GM12864 (cell line): ENCODE measurements at regions not wholly inside any gene's neighbourhood (a gene's known extent, or its start where the extent isn't known, plus 50 kb on each side); places are given as distances from the start of the nearest gene placed in this dataset.
A peak's percentile ranks its signal among the peaks of the same experiment; 100 is the strongest.

Source experiments
- DNase-seq: peaks from one replicate; pipeline ENCODE4 v3.0.0-alpha.2; 2011; ENCODE audit warnings: low read depth
- H3K4me3 ChIP-seq: 2 replicates; pipeline ENCODE4 v1.5.1; 2011; ENCODE audit warnings: mild to moderate bottlenecking, low read depth, low read length, control low read depth
- CTCF ChIP-seq: IDR thresholded peaks from 2 replicates; pipeline ENCODE4 v1.5.1; 2011; ENCODE audit warnings: low read depth, mild to moderate bottlenecking, moderate library complexity, low read length, control low read depth, inconsistent platforms; ENCODE audit errors: missing control alignments

- H3K4me3 ChIP-seq, result no peak overlapping the region
- DNase-seq, result no peak
- peak; percentile 3 for TF ChIP-seq CTCF
Measured at GRCh38 chr5:3075309-3075708, 323.8 kb upstream of the IRX2 start.

DNA sequence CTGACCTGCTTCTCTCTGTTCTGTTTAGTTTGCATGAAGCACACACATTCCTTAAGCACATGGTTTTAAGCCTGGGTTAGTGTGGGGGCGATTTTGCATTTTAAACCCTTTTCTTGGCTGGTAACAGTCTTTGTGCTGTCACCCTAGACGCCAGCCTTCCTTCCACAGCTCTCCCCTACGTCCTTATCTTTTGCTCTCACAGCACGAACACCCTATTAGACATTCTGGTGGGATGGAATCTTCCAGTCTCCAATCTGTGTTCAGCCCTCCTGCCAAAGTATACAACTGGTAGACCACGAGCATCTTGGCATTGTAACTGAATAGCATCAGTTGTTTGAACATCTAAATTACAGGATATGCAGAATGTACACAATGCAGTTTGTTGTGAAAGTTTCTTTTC lies 316.9 kb upstream of the IRX2 start:
- no peak for DNase-seq
- TF ChIP-seq CTCF, result no peak

GRCh38 chr5:3060283-3060682 lies 308.8 kb upstream of the IRX2 start:
- H3K4me3 ChIP-seq, result no peak overlapping the region
- TF ChIP-seq CTCF, result no peak
- DNase-seq, result no peak

More for the DNA sequence above, 316.9 kb upstream of the IRX2 start:
- H3K4me3 ChIP-seq, result no peak overlapping the region

DNA sequence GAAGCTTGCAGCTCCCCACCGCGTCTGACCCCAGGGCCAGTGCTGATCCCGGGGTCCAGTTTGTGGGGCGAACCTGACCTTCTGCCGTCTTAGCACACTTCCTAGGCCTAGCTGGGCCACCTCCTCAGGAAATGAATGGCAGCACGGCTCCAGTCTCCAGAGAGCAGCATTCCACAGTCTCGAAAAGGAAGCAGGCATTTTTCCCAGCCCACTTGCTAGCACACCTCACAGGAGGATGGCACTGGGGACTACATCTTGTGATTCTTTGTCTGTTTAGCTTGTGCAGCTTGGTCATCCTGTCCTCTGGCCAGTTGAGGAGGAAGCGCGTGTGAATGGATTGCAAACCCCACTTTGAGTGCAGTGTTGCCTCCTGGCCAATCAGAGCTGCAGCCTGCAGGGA lies 308.0 kb upstream of the IRX2 start:
- DNase-seq, result no peak
- no peak for TF ChIP-seq CTCF
- no peak overlapping the region for H3K4me3 ChIP-seq

- no peak for TF ChIP-seq CTCF
- no peak for DNase-seq
- H3K4me3 ChIP-seq, result no peak overlapping the region
Measured at GRCh38 chr5:3058942-3059341, 307.5 kb upstream of the IRX2 start.

GRCh38 chr5:3056866-3057265 lies 305.4 kb upstream of the IRX2 start:
- no peak for TF ChIP-seq CTCF
- H3K4me3 ChIP-seq, result no peak overlapping the region
- no peak for DNase-seq

DNA sequence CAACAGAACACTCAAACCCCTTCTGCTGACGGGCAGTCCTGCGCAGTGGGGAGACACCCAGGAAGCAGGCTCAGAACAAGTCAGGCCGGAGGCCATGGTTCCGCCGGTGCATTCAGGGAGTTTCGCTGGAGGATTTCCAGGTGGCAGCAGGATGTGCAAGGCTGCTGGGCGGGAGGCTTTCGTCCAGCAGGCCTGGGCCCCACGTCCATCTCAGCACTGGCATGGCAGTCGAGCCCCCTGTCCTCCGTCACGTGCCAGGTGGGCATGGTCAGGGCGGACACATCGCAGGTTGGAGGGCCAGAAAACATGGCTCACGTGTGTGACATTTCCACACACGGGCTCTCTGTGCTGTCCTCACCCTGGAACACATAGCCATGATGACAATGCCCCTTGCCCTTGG lies 299.9 kb upstream of the IRX2 start:
- no peak overlapping the region for H3K4me3 ChIP-seq
- TF ChIP-seq CTCF, result no peak

More for the DNA sequence above, 299.9 kb upstream of the IRX2 start:
- DNase-seq, result no peak
